PC-9 (cell line): ENCODE measurements at regions not wholly inside any gene's neighbourhood (a gene's known extent, or its start where the extent isn't known, plus 50 kb on each side); places are given as distances from the start of the nearest gene placed in this dataset.

Source experiments
- EZH2 ChIP-seq: fragments of 200-600 bp; sonication (generic); IDR thresholded peaks from 2 replicates; pipeline ENCODE4 v1.8.0; 2017; ENCODE audit warnings: antibody characterized with exemption, low read depth
- TF ChIP-seq, protein P1 (sequence below): fragments of 200-600 bp; sonication (generic); conservative IDR thresholded peaks from 2 replicates; pipeline ENCODE4 v1.6.1; 2017; ENCODE audit warnings: mixed run types, antibody characterized with exemption, mild to moderate bottlenecking, moderate library complexity

DNA sequence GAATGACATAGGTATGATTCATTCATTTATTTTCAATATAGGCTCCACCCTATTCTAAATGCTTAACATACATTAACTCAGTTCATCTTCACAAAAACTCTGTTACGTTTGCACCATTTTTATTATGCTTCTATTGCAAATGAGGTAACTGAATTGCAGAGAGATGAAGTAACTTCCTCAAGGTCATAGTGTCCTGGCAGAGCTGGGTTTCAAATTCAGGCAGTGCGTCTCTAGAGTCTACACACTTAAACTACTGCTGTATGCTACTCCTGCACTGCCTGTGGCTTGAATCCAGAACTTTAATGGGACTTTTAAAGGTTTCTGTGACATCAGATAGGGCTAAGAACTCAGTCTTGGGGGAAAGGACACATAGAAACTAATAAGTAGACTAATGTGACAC lies 413.4 kb downstream of the UBE2NL start:
- TF ChIP-seq, protein P1, sequence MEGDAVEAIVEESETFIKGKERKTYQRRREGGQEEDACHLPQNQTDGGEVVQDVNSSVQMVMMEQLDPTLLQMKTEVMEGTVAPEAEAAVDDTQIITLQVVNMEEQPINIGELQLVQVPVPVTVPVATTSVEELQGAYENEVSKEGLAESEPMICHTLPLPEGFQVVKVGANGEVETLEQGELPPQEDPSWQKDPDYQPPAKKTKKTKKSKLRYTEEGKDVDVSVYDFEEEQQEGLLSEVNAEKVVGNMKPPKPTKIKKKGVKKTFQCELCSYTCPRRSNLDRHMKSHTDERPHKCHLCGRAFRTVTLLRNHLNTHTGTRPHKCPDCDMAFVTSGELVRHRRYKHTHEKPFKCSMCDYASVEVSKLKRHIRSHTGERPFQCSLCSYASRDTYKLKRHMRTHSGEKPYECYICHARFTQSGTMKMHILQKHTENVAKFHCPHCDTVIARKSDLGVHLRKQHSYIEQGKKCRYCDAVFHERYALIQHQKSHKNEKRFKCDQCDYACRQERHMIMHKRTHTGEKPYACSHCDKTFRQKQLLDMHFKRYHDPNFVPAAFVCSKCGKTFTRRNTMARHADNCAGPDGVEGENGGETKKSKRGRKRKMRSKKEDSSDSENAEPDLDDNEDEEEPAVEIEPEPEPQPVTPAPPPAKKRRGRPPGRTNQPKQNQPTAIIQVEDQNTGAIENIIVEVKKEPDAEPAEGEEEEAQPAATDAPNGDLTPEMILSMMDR = no peak
- no peak for TF ChIP-seq EZH2
